PC-3 (cell line): ENCODE measurements at regions not wholly inside any gene's neighbourhood (a gene's known extent, or its start where the extent isn't known, plus 50 kb on each side); places are given as distances from the start of the nearest gene placed in this dataset.
"Not testable (repeated sequence)": the region's sequence is repeated elsewhere in the genome, so short reads cannot be mapped to it uniquely, and the experiment has no call there.

Experiments
- EZH2 ChIP-seq: fragments of 300-600 bp; sonication (generic); IDR thresholded peaks from one replicate; pipeline ENCODE4 v1.6.1; 2017; ENCODE audit warnings: antibody characterized with exemption, mild to moderate bottlenecking, low read length; ENCODE audit not compliant: unreplicated experiment
- EZH2phosphoT487 ChIP-seq: fragments of 300-600 bp; sonication (generic); IDR thresholded peaks from 2 replicates; pipeline ENCODE4 v1.6.1; 2018; ENCODE audit warnings: mild to moderate bottlenecking, antibody characterized with exemption, low read length, borderline replicate concordance
- TF ChIP-seq, protein P1 (sequence below): fragments of 300-600 bp; sonication (generic); conservative IDR thresholded peaks from 2 replicates; pipeline ENCODE4 v1.5.1; 2017; ENCODE audit warnings: antibody characterized with exemption, low read depth, mild to moderate bottlenecking, low read length

DNA sequence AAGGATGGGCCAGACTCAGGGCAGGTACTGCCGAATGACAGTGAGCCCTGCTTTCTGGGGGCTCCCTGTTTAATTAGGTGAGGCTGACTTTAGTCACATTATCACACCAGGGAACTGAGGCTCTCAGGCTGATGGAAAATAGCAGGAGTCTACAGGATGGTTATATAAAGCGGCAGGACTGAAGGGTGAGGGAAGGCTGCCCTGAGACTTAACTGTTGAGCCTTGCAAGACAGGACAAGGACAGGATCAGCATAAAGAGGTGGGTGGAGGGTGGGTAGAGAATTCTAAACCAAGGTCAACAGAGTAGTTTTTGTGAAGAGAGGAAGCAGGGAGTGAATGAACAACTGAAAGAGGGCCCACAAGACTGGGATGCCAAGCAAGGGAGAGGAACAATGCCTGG lies 330.1 kb downstream of the SPATA31A6 start:
- TF ChIP-seq, protein P1, sequence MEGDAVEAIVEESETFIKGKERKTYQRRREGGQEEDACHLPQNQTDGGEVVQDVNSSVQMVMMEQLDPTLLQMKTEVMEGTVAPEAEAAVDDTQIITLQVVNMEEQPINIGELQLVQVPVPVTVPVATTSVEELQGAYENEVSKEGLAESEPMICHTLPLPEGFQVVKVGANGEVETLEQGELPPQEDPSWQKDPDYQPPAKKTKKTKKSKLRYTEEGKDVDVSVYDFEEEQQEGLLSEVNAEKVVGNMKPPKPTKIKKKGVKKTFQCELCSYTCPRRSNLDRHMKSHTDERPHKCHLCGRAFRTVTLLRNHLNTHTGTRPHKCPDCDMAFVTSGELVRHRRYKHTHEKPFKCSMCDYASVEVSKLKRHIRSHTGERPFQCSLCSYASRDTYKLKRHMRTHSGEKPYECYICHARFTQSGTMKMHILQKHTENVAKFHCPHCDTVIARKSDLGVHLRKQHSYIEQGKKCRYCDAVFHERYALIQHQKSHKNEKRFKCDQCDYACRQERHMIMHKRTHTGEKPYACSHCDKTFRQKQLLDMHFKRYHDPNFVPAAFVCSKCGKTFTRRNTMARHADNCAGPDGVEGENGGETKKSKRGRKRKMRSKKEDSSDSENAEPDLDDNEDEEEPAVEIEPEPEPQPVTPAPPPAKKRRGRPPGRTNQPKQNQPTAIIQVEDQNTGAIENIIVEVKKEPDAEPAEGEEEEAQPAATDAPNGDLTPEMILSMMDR: not testable (repeated sequence)
- TF ChIP-seq EZH2, EZH2phosphoT487: not testable (repeated sequence)
